Prostate gland (tissue), 2 donors: ENCODE measurements at regions not wholly inside any gene's neighbourhood (a gene's known extent, or its start where the extent isn't known, plus 50 kb on each side); places are given as distances from the start of the nearest gene placed in this dataset.

Source experiments
- DNase-seq: peaks from one replicate; pipeline ENCODE4 v3.0.0-alpha.2; 2019; ENCODE audit warnings: low spot score
- H3K27ac ChIP-seq, 2 donors: fragments of 200-600 bp; sonication (generic); 2 replicates each; pipeline ENCODE4 v1.5.1; 2017 to 2019
- H3K27me3 ChIP-seq: fragments of 200-600 bp; sonication (generic); replicated peaks from 2 replicates; pipeline ENCODE4 v1.5.1; 2019; ENCODE audit not compliant: insufficient read depth
- H3K36me3 ChIP-seq, 2 donors: fragments of 200-600 bp; sonication (generic); 1 replicate in 1 of 2; 2 replicates in 1 of 2; pipeline versions ENCODE4 v1.5.1 to v1.8.1; 2017 to 2019
- H3K4me1 ChIP-seq: fragments of 200-600 bp; sonication (generic); replicated peaks from 2 replicates; pipeline ENCODE4 v1.5.1; 2019
- H3K4me3 ChIP-seq, 2 donors: fragments of 200-600 bp; sonication (generic); 2 replicates each; pipeline ENCODE4 v1.5.1; 2017 to 2019
- H3K9me3 ChIP-seq: fragments of 200-600 bp; sonication (generic); 2 replicates; pipeline ENCODE4 v1.5.1; 2017
- POLR2A ChIP-seq: fragments of 450-650 bp; IDR thresholded peaks from one replicate; pipeline ENCODE4 v1.6.1; 2016; ENCODE audit warnings: antibody characterized with exemption, mild to moderate bottlenecking
- POLR2AphosphoS5 ChIP-seq: sonication (generic); formaldehyde crosslinking; IDR thresholded peaks from one replicate; pipeline ENCODE4 v1.6.1; 2017; ENCODE audit warnings: antibody characterized with exemption
- WGBS: methylation state at CpG from one replicate; pipeline ENCODE4 v1.1.5; 2018; 5-methylcytosine and 5-hydroxymethylcytosine counted together
- intact Hi-C: fragments of 100-400 bp; cut with DNase I; formaldehyde crosslinking; loops from one replicate; pipeline ENCODE4 v1.14.2; 2022
- TF ChIP-seq, protein P1 (sequence below), 4 experiments: fragments of 200-600 bp in 2 of 4; fragments of 450-650 bp in 2 of 4; sonication (generic) in 2 of 4; IDR thresholded peaks; 1 replicate in 3 of 4; 2 replicates in 1 of 4; pipeline ENCODE4 v1.5.1; 2016 to 2019; ENCODE audit warnings: antibody characterized with exemption in 4 of 4, mild to moderate bottlenecking in 2 of 4, moderate library complexity in 2 of 4

DNA sequence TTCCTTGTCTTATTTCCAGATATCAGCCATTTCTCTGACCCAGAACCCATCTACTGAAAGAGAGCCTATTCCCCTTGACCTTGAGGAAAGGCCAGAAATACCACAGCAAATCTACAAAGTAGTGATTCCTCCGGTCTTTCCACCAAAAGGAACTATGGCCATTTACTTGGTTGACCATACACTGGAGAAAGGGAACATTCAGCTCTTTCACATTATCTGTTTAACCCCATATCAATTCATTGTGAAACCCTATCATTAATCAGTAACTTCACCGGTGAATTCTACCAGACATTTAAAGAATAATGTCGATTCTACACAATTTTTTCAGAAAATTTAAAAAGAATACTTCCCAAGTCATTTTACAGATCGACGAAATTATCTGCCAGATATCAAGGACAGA lies 265.7 kb upstream of the CLEC14A start:
- H3K9me3 ChIP-seq = no peaks in the 10 kb centered on the region
- no peak overlapping the region for H3K4me3 ChIP-seq
- WGBS = 93% methylated on average over 5 of the region's 5 CpGs
- no peak for DNase-seq
- no peak overlapping the region for H3K27ac ChIP-seq
- TF ChIP-seq POLR2AphosphoS5 = no peak
- no peak for TF ChIP-seq POLR2A
- TF ChIP-seq, protein P1, sequence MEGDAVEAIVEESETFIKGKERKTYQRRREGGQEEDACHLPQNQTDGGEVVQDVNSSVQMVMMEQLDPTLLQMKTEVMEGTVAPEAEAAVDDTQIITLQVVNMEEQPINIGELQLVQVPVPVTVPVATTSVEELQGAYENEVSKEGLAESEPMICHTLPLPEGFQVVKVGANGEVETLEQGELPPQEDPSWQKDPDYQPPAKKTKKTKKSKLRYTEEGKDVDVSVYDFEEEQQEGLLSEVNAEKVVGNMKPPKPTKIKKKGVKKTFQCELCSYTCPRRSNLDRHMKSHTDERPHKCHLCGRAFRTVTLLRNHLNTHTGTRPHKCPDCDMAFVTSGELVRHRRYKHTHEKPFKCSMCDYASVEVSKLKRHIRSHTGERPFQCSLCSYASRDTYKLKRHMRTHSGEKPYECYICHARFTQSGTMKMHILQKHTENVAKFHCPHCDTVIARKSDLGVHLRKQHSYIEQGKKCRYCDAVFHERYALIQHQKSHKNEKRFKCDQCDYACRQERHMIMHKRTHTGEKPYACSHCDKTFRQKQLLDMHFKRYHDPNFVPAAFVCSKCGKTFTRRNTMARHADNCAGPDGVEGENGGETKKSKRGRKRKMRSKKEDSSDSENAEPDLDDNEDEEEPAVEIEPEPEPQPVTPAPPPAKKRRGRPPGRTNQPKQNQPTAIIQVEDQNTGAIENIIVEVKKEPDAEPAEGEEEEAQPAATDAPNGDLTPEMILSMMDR (IDR thresholded peaks at IDR 0.05) = no peak
- no peaks in the 10 kb centered on the region for H3K4me1 ChIP-seq
- no peaks in the 10 kb centered on the region for H3K36me3 ChIP-seq
- intact Hi-C loops = no loop called here
- no peaks in the 10 kb centered on the region for H3K27me3 ChIP-seq

DNA sequence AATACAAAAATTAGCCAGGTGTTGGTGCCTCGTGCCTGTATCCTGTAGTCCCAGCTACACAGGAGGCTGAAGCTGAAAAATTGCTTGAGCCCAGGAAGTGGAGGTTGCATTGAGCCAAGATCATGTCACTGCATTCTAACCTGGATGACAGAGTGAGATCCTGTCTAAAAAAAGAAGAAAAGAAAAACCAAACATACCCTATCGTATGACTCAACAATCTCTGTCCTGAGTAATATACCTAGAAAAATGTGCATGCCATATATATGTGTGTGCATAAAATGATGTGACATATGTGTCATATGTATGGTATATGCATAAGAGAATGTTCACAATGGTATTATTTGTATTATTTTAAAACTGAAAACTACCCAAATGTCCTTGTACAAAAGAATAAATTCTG lies 261.5 kb upstream of the CLEC14A start:
- Histone ChIP-seq H3K4me3 (no peak overlapping the region), H3K4me1 (no peaks in the 10 kb centered on the region), H3K27me3 (no peaks in the 10 kb centered on the region), H3K9me3 (no peaks in the 10 kb centered on the region), H3K27ac (no peak overlapping the region), H3K36me3 (no peaks in the 10 kb centered on the region)
- DNase-seq = no peak
- intact Hi-C loops = no loop called here
- 86% methylated on average over 2 of the region's 2 CpGs for WGBS
- TF ChIP-seq POLR2A (no peak), POLR2AphosphoS5 (no peak)
- TF ChIP-seq, protein P1 (IDR thresholded peaks at IDR 0.05) = no peak

DNA sequence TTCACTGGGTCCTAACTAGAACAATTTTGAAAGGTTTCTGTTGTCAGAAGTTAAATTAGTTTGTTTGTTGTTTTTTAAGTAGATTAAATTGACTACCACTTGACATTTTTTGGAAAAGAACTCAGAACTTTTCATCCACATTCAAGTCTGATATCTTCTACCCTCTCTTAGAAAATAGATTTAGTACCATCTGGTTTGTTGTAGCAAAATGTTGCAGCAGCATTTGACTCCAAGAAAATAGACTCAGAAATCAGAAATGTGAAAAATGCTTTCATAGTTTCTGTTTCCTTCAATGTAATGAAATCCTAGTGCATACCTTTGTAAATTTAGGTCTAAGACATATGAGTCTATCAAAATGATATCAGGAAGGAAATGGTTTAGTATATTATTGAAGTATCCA lies 256.3 kb upstream of the CLEC14A start:
- no peak for DNase-seq
- Histone ChIP-seq H3K4me1 (no peaks in the 10 kb centered on the region), H3K27me3 (no peaks in the 10 kb centered on the region), H3K4me3 (no peak overlapping the region), H3K9me3 (no peaks in the 10 kb centered on the region), H3K27ac (no peak overlapping the region), H3K36me3 (no peaks in the 10 kb centered on the region)
- intact Hi-C loops = no loop called here
- TF ChIP-seq POLR2AphosphoS5 (no peak), POLR2A (no peak)
- TF ChIP-seq, protein P1 (IDR thresholded peaks at IDR 0.05) = no peak

DNA sequence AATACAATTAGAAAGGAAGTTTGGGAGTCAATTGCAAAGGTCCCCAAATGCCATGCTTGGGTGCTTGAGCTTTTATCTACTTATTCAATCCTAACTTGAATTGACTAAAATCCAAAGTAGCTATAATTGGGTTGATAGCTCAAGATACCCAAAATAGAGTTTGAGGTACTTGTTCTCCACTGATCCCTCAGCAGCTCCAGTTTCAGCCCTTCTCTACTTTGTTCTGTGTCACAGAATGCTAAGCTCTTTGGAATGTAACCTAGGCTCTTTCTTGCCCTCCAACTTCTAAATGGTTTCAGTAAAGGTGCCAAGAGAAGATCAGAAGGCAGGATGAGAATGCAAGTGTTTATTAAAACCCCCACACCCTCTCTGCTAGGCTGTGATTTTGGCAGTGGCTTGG lies 251.4 kb upstream of the CLEC14A start:
- no peak for DNase-seq
- Histone ChIP-seq H3K4me1 (no peaks in the 10 kb centered on the region), H3K27me3 (no peaks in the 10 kb centered on the region), H3K9me3 (no peaks in the 10 kb centered on the region), H3K4me3 (no peak overlapping the region), H3K27ac (no peak overlapping the region), H3K36me3 (no peaks in the 10 kb centered on the region)
- TF ChIP-seq POLR2A (no peak), POLR2AphosphoS5 (no peak)
- TF ChIP-seq, protein P1 (IDR thresholded peaks at IDR 0.05) = no peak
- intact Hi-C loops = no loop called here

DNA sequence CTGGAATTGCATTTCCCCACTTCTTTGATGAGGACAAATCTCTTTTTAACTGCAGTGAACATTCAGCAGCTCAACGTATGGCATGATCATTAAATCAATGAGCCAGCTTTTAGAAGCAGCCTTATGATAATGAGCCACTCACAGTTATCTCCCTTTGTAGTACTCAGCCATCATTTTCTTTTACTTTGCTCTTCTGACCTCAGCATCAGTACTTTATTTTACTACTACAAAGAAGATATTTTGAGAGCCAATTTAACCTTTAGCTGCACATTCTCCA lies 250.0 kb upstream of the CLEC14A start:
- 9% methylated on average over 1 of the region's 1 CpG for WGBS
- Histone ChIP-seq H3K27me3 (no peaks in the 10 kb centered on the region), H3K4me3 (no peak overlapping the region), H3K27ac (no peak overlapping the region), H3K36me3 (no peaks in the 10 kb centered on the region), H3K9me3 (no peaks in the 10 kb centered on the region), H3K4me1 (no peaks in the 10 kb centered on the region)
- no peak for DNase-seq
- intact Hi-C loops = no loop called here
- TF ChIP-seq, protein P1 (IDR thresholded peaks at IDR 0.05) = no peak
- TF ChIP-seq POLR2A = no peak
- no peak for TF ChIP-seq POLR2AphosphoS5
